Activated T-cell treated with anti-CD3 and anti-CD28 coated beads, Interleukin-2, amount 50 U/mL, for 48 hours (primary cell): ENCODE measurements at regions not wholly inside any gene's neighbourhood (a gene's known extent, or its start where the extent isn't known, plus 50 kb on each side); places are given as distances from the start of the nearest gene placed in this dataset.

ENCODE experiments used
- DNase-seq, 2 experiments: peaks; one replicate each; pipeline ENCODE4 v3.0.0-alpha.2; 2020

- DNase-seq = no peak
Measured at GRCh38 chr17:83019376-83019775, 60.0 kb upstream of the METRNL start.

DNA sequence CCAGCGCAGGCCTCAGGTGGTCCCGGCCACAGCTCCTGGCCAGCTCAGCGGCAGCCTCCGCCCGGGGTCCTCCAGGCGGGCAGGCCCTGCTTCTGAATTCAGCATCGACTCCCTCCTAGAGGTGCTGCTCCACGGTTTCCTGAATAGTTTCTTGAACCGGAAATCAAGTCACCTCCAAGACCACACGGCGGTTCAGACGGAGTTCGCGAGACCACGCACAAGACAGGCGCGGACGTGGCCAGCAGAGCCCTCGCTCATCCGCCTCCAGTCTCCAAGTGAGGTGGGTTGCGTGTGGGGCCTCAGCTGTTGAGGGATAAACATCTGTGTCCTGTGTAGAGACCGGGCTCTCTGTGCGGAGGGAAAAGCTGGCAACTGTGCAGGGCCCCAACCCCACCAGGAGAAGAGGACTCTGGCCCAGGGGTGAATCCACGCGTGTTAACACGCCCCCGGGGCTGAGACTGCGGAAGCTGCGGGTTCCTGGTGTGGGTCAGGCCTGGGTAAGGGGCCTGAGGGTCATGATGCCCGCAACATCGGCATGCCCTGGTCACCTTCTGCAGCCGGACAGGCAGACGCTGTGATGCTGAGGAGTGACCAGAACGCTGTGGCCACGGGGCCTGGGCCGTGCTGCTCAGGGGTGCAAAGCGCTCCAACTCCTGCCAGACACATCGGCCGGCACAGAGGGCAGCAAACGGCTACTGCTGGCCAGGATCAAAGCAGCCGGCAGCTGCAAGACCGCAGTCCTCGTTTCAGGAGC, 55.0 kb upstream of the METRNL start:
- peak in 1 of 2 experiments; percentile 14 for DNase-seq

DNA sequence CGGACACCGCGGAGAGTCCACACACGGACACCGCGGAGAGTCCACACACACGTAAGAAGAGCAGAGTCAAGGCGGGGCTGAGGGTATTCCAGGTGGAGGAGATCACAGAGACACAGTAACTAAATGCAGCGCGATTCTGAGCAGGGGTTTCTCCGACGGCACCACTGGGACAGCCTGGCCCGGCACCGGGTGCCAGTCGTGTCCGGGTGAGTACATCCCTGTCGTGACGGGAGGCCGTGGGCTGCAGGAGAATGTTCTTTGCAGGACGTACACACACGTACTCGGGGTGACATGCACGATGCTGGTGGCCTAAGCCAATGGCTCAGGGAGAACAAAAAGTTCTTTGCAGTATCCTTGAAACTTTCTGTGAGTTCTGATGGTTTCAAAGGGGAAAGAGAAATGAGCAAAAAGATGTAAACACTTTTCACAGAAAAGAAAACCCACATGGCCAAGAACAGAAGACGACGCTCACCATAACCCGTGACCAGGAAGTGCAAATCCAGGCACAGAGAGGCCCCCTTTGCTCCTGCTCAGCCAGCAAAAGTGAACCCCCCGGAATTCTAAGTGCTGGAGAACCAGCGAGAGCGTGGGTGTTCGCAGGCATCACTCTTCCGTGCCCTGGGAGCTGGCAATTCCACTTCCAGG, 53.7 kb upstream of the METRNL start:
- DNase-seq = peak in 1 of 2 experiments; percentile 13

DNA sequence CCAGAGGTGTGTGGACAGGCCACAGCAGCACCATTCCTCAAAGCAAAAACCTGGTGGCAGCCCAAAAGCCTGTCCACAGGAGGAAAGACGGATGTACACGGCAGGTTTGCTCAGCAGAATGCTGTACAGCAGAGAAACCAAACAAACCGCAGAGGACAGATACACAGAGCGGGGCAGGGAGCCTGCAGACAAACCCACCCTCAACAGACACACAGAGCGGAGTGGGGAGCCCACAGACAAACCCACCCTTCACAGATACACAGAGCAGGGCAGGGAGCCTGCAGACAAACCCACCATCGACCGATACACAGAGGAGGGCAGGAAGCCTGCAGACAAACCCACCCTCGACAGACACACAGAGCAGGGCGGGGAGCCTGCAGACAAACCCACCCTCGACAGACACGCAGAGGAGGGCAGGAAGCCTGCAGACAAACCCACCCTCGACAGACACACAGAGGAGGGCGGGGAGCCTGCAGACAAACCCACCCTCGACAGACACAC, 53.0 kb upstream of the METRNL start:
- DNase-seq = peak in 1 of 2 experiments; percentile 15

GRCh38 chr17:83026921-83027320, 52.5 kb upstream of the METRNL start:
- peak in 1 of 2 experiments; percentile 8 for DNase-seq

DNA sequence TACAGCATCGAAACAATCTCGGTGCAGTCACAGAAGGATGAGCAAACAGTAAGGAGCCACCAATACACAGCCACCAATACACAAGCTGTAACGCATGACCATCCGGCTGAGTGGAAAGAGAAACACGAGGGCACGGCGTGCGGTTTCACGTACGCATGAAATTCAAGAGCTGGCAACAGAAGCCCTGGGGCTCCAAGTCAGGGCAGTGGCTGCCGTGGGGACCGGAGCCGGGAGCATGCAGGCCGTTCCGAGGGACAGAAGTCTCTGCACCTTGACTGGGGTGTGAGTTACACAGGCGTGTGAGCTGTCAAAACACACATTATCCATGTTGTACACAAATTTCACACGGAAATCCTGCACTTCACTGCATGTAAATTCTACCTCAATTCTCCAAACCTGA, 50.6 kb upstream of the METRNL start:
- DNase-seq = peak in 1 of 2 experiments; percentile 11

DNA sequence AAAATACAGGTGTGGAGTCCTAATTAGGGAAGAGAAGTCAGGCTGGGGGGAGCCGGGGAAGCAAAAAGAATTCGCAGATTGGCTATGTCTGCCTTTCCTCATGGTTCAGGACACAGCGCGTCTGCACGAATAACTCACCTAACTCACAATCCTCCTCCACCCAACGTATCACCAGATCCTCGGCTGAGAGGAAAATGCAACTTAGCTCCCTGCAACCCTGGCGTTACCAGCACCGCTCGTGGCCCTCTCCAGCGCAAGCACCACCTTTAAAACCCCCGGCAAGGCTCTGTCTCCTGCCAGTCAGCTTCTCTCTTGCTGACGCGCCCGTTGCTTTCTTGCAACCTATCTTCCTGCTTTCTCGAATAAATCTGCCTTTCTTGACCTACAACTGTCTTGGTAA, 49.8 kb upstream of the METRNL start:
- DNase-seq = peak in 1 of 2 experiments; percentile 14
